ENCODE measurements at regions not wholly inside any gene's neighbourhood (a gene's known extent, or its start where the extent isn't known, plus 50 kb on each side); places are given as distances from the start of the nearest gene placed in this dataset.

- Histone ChIP-seq H3K27ac (no peak overlapping the region), H3K9me3 (no peaks in the 10 kb centered on the region), H3K27me3 (no peaks in the 10 kb centered on the region), H3K4me3 (no peak overlapping the region), H3K4me1 (no peaks in the 10 kb centered on the region), H3K36me3 (no peaks in the 10 kb centered on the region)
- TF ChIP-seq EP300 (IDR thresholded peaks at IDR 0.05) (no peak), CTCF (IDR thresholded peaks at IDR 0.05) (no peak), POLR2A (IDR thresholded peaks at IDR 0.05) (no peak), POLR2AphosphoS5 (IDR thresholded peaks at IDR 0.05) (no peak)
- WGBS, result 79% methylated on average over 3 of the region's 3 CpGs
- no peak for DNase-seq (ENCODE audit: low spot score in 2 of 2)
Measured at GRCh38 chr4:64718091-64718490, 308.8 kb upstream of the TECRL start.

GRCh38 chr4:64715741-64716140, 306.5 kb upstream of the TECRL start:
- H3K27ac ChIP-seq, result no peak overlapping the region
- no peaks in the 10 kb centered on the region for H3K9me3 ChIP-seq
- TF ChIP-seq CTCF (IDR thresholded peaks at IDR 0.05), result no peak
- TF ChIP-seq EP300 (IDR thresholded peaks at IDR 0.05), result no peak
- no peak for TF ChIP-seq POLR2AphosphoS5 (IDR thresholded peaks at IDR 0.05)
- TF ChIP-seq POLR2A (IDR thresholded peaks at IDR 0.05), result no peak
- no peaks in the 10 kb centered on the region for H3K36me3 ChIP-seq
- H3K4me1 ChIP-seq, result no peaks in the 10 kb centered on the region
- no peak for DNase-seq (ENCODE audit: low spot score in 2 of 2)
- H3K27me3 ChIP-seq, result no peaks in the 10 kb centered on the region
- H3K4me3 ChIP-seq, result no peak overlapping the region

GRCh38 chr4:64713256-64713840, 304.1 kb upstream of the TECRL start:
- 0% methylated on average over 2 of the region's 2 CpGs for WGBS

GRCh38 chr4:64712590-64712989, 303.3 kb upstream of the TECRL start:
- 73% methylated on average over 8 of the region's 8 CpGs for WGBS

More at GRCh38 chr4:64713256-64713840, 304.1 kb upstream of the TECRL start:
- Histone ChIP-seq H3K27ac (no peak overlapping the region), H3K4me1 (no peaks in the 10 kb centered on the region), H3K4me3 (no peak overlapping the region), H3K27me3 (no peaks in the 10 kb centered on the region), H3K36me3 (no peaks in the 10 kb centered on the region), H3K9me3 (no peaks in the 10 kb centered on the region)
- TF ChIP-seq POLR2AphosphoS5 (IDR thresholded peaks at IDR 0.05) (no peak), POLR2A (IDR thresholded peaks at IDR 0.05) (no peak), CTCF (IDR thresholded peaks at IDR 0.05) (no peak), EP300 (IDR thresholded peaks at IDR 0.05) (no peak)
- DNase-seq (ENCODE audit: low spot score in 2 of 2), result no peak

GRCh38 chr4:64705989-64706388, 296.7 kb upstream of the TECRL start:
- no peaks in the 10 kb centered on the region for H3K4me1 ChIP-seq
- peaks cover 4% of the 10 kb centered on the region for H3K9me3 ChIP-seq
- no peak for DNase-seq (ENCODE audit: low spot score in 2 of 2)
- no peak overlapping the region for H3K27ac ChIP-seq
- TF ChIP-seq POLR2AphosphoS5 (IDR thresholded peaks at IDR 0.05) (no peak), EP300 (IDR thresholded peaks at IDR 0.05) (no peak), POLR2A (IDR thresholded peaks at IDR 0.05) (no peak), CTCF (IDR thresholded peaks at IDR 0.05) (no peak)
- H3K36me3 ChIP-seq, result no peaks in the 10 kb centered on the region
- H3K27me3 ChIP-seq, result no peaks in the 10 kb centered on the region
- 81% methylated on average over 3 of the region's 3 CpGs for whole genome bisulfite sequencing
- H3K4me3 ChIP-seq, result no peak overlapping the region

More at GRCh38 chr4:64712590-64712989, 303.3 kb upstream of the TECRL start:
- Histone ChIP-seq H3K4me1 (no peaks in the 10 kb centered on the region), H3K4me3 (no peak overlapping the region), H3K36me3 (no peaks in the 10 kb centered on the region), H3K27me3 (no peaks in the 10 kb centered on the region), H3K27ac (no peak overlapping the region), H3K9me3 (no peaks in the 10 kb centered on the region)
- TF ChIP-seq POLR2A (IDR thresholded peaks at IDR 0.05) (no peak), POLR2AphosphoS5 (IDR thresholded peaks at IDR 0.05) (no peak), CTCF (IDR thresholded peaks at IDR 0.05) (no peak), EP300 (IDR thresholded peaks at IDR 0.05) (no peak)
- no peak for DNase-seq (ENCODE audit: low spot score in 2 of 2)
